GM12891 (cell line): ENCODE measurements at regions not wholly inside any gene's neighbourhood (a gene's known extent, or its start where the extent isn't known, plus 50 kb on each side); places are given as distances from the start of the nearest gene placed in this dataset.
"Not testable (repeated sequence)": the region's sequence is repeated elsewhere in the genome, so short reads cannot be mapped to it uniquely, and the experiment has no call there.

Experiments used
- POLR2A ChIP-seq: IDR thresholded peaks from 2 replicates; pipeline ENCODE4 v1.6.1; 2011; ENCODE audit warnings: low read depth, low read length, control low read depth
- TAF1 ChIP-seq: IDR thresholded peaks from 2 replicates; pipeline ENCODE4 v1.6.1; 2011; ENCODE audit warnings: low read depth, low read length, control low read depth

DNA sequence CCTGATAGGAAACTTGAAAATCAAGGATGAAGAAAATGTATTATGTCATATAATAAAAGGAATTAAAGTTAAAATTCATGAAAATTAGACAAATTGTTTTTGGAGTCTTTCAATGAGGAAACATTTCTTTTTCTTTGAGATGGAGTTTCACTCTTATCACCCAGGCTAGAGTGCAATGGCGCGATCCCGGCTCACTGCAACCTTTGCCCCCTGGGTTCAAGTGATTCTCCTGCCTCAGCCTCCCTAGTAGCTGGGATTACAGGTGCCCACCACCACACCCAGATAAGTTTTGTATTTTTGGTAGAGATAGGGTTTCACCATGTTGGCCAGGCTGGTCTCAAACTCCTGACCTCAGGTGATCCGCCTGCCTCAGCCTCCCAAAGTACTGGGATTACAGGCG is 285.7 kb downstream of the CYRIA start:
- not testable (repeated sequence) for TF ChIP-seq POLR2A, TAF1
